HG03565 (cell line): ENCODE measurements at regions not wholly inside any gene's neighbourhood (a gene's known extent, or its start where the extent isn't known, plus 50 kb on each side); places are given as distances from the start of the nearest gene placed in this dataset.

Experiments used
- ATAC-seq: cut with Tn5 transposase; IDR thresholded peaks from one replicate; pipeline ENCODE4 v1.9.1; 2021; ENCODE audit warnings: mild to moderate bottlenecking, moderate library complexity; ENCODE audit not compliant: unreplicated experiment

DNA sequence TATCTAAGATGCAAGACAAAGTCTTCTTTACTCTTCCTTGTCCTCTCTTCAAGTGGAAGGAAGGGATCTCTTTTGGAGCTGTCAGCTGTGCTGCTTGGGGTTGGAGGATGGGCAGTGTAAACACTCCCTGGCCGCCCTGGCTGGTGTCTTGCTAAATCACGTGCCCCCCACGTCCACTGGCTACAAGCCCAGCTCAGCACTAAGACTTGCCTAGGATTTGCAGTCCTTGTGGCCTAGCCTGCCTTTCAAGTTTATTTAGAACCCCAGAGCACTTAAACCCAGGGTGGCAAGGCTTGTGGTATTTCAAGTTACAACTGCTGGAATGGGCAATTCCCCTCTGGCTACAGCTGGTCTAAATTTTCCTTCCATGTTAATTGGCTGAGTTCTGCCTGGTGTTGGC, 272.4 kb upstream of the MYO3A start:
- no peak for ATAC-seq

DNA sequence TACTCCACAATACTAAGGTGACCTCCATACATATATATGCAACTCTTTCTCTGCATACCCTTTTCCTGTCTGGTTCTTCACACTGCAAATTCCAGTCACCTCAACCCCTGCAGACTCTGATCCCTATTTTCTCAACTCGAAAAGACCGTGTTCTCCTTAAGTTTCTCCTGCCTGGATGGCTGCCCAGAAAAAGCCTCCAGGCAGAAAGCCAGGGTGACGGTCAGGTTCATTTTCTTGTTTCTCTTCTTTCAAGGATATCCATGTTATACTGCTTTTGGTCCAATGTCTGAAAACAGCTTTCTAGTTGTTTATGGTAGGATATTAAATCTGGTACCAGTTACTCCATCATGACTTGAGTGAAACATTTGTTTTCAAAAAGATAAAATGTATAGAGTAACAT, 267.8 kb upstream of the MYO3A start:
- no peak for ATAC-seq

DNA sequence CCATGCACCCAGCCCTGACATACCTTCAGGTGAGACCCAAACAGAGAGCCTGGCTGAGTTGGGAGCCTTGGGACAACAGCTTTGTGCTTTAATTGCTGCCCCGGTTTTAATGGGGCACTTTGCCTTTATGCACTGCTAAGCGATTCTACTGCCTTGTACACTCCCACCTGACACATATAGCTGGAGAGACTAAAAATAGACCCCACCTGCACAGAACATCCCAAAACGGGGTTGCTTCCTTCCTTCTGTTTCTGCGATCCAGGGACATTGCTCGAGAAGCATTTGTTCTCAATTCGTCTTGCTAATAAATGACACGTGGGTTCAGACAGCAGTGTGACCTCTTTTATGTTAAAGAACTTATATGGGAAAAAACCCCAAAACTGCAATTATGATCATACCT, 258.8 kb upstream of the MYO3A start:
- ATAC-seq: no peak

DNA sequence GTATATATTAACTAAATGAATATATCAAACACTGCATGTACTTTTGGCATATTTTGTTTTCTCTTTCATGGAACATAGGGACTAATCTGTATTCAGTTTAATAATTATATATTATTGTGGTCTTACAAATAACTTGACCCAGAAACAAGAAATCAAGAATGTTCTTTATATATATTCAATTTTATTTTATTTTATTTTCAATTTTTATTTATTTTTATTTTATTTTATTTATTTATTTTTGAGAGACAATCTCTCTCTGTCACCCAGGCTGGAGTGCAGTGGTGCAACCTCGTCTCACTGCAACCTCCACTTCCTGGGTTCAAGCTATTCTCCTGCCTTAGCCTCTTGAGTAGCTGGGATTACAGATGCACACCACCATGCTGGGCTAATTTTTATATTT, 258.4 kb upstream of the MYO3A start:
- no peak for ATAC-seq

DNA sequence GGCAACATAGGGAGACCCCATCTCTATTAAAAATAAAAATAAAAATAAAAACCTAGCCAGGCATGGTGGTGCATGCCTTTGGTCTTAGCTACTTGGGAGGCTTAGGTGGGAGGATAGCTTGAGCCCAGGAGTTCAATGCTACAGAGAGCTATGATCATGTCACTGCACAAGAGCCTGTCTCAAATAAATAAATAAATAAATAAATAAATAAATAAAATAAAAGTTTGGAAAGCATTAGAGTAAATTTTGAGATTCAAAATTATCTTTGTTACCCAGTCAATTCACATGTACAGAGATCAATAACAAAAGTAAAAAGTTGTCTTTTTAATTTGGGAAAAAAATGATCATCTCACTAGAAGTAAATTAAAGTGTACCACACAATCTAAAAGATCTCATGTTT, 255.8 kb upstream of the MYO3A start:
- ATAC-seq: no peak

DNA sequence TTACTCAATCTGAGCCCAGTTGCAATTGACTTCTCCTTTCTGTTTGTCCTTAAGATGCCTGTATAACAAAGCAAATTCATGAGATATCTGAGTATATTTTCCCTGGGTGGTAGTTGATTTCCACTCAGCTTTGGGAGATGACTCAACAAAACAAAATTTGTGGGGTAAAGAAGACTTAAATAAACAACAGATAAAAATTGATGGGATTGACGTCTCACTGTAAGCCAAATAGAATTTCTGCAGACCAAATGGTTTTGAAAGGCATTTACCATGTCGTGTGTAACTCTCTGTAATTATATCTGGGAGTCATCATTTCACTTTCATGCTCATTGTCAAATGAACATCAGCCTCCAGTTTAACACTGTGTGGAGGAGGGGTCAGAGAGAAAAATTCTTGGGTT, 255.4 kb upstream of the MYO3A start:
- ATAC-seq: no peak

DNA sequence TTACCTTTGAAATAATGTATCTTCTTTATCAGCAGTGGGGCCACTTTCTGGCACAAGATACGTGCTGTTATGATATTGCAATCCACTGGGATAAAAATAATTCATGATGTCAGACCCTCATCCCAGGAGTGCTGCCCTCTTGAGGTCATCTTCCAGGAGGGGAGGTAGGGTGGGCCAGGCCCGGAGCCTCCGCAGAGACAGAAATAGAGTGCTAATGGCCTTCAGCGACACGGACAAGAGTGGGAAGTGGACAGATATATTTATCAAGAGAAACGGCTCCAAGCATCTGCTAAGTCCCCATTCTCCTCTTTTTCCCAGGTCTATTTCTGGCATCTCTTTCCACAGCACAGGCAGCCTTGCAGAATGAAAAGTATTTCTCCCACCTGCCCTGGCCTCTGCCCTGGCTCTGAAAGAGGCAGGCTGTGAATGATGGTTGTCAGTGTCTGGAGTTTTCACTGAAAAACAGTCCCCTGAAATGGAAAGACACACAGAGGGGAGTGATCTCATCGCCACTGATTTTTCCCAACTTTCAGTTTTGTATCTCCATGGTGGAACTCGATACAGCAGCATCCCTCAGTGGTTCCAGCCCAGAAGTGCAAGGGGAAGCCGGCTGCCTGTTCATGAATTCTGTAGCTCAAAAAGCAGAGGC, 251.7 kb upstream of the MYO3A start:
- ATAC-seq: no peak

DNA sequence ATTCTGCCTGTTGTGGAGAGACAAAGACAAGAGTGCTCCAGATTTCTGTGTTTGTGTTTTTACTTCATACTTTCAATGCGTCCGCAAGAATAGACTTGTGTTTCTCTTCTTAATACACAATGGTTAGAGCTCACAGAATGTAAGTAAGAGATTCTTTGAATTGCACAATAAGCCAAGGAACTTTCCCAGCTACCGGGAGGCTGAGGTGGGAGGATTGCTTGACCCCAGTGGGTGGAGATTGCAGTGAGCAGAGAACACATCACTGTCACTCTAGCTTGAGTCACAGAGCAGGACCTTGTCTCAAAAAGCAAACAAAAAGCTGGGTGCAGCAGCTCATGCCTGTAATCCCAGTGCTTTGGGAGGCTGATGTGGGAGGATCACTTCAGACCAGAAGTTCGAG, 250.7 kb upstream of the MYO3A start:
- ATAC-seq: no peak

DNA sequence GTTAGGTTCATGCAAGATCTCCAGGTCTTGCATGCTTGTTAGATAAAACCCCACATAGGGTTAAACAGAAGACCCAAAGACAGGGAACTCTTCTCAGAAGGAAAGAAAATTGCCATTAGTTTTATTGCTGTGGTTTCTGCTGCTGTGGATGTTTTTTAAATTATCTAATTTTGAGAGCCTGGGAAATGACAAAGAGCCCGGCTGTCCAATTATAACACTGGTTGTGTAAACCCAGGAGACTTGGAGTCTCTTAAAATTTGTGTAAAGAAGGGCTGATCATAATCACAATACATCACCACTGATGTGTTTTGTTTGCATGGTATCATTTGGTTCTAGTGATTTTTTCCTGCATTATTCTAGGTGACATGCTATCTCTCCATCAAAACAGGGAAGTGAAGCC, 246.5 kb upstream of the MYO3A start:
- ATAC-seq: no peak

DNA sequence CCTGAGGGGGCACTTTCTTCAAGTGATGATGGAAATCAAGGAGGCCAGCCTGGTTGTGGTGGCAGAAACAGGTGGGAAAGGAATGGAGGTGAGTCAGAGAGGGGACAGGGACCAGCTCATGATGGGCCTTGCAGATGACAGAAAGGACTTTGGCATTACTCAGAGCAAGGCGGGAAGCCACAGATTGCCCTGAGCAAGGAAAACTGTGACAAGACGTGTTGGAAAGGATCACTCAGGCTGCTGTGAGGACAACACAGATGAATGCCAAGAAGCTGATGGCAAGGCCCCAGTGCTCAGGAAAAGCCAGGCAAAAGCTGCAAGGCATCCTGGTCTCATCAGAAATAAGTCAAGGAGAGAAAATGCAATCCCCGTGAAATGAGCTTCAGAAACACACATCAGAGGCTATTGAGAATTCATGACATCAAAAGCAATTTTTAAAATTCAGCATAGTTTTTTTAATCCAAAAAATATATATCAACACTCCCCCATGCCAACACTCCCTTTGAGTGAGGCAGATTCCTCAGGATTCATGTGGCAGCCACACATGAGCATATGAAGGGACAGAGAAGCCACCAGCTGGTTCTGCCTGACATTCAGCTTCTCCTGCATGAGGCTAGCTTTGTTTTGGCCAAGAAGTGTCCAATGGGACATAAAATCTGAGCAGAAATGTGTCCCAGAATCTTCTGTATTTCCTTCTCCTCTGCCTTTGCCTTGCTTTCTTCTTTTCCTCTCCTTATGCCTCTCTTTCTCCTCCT, 244.5 kb upstream of the MYO3A start:
- no peak for ATAC-seq

DNA sequence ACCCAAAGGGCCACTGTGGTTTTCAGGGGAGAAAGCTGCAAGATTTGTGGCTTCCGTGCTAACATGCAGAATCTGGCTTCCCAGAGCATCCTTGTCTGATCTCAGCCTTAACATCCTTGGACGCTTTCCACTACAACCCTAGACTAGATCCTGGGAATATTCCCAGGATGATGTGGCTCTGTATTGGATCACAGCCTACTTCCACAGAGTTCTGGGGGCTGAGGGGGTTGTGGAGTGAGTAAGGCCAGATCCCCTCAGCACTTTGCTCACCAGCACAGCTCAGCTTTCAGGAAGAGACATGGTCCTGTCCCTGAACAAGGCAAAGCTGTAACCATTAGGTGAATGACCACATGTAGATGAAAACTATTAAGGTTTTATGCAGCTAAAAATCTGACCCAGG, 241.3 kb upstream of the MYO3A start:
- ATAC-seq: no peak

DNA sequence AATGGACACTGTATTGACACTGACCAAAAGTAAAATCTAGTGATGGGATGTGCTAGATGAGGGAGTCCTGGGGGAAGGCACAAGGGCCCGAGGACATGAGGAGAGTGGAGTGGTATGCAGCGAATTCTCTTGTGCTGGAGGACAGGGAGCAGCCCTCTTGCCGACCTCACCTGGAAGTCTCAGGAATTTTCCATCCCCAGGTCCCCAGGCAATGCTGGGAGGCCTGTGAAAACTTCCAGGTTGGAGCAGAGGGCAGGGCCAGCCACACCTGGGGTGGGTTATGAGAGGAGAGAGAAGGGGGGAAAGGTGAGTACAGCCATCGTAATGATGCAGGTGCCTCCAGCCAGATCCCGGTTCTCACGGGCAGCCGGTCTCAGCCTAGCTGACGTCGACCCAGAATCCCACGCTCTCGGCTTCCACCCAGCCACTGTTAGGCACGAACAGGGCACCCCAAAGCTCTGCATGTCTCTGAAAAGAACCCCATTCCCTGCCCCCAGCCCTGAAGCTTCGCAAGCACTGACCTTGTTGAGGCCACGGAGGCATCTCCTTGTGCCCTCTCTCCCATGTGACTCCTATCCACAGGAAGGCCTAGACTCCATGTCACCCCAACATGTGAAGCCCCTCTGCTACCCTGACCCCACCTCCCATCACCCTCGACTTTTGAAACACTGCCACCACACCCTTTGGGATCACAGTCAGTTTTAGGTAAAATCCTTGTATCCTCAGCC, 239.7 kb upstream of the MYO3A start:
- no peak for ATAC-seq

DNA sequence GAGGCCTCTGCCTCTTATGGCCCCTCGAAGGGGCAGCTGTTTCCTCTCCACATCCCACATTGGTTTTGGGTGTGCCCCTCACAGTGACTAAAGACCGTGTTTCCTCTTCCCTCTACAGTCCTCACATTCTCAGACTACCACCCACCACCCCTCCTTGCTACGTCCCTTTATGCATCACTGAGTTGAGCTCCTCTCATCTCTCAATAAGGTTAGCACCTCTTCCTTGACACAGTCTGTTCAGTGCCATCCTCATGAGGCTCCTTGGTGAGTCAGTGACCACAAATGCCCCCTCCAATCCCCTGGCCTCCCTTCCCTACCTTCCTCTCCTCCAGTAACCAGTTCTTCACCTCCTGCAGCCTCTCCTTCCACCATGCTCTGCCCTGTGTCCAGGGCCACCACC, 239.1 kb upstream of the MYO3A start:
- ATAC-seq: no peak

DNA sequence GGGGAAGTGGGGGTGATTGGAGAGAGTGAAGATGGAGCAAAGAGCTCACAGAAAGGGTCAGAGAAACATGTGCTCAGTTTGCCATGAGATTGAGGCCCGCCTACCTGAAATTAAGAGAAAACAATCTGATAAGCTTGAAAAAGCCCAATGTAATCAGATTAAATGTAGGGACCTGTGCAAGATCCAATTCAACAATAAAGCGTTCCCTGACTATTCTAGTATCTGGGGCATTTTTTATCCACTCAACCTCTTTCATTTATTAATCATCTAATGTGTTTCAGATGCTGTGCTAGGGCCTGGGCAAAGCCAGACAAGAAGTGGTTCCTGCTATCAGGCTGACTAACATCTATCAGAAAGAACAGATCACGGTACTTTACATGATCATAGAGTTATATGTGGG, 238.4 kb upstream of the MYO3A start:
- no peak for ATAC-seq

DNA sequence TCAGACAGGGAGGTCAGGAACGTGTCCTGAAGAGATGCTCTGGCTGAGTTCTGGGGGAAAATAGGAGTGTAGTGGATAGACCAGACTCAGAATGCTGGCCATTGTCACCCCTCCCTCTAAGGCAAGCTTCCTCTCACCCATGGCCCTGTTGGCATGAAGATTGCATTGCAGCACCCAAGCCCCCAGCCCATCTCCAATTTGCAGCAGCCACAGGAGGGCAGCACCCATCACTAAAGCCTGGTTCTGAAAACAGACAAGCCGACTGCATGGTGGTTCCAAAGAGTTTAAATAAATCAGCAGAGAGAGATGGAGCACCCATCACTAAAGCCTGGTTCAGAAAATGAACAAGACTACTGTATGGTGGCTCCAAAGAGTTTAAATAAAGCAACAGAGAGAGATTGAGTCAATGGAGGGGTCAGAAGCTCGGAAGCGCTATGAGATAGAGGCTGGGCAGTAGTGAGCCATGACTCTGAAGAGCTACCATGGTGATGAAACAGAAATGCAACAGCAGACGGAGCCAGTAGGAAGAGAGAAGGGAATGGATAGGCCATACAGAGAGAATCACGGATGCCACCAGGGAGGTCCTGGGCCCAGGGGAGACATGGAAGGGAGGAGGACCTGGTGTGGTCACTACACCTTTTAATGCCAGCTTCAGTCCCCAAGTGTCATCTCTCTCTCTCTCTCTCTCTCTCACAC, 237.9 kb upstream of the MYO3A start:
- ATAC-seq: no peak

DNA sequence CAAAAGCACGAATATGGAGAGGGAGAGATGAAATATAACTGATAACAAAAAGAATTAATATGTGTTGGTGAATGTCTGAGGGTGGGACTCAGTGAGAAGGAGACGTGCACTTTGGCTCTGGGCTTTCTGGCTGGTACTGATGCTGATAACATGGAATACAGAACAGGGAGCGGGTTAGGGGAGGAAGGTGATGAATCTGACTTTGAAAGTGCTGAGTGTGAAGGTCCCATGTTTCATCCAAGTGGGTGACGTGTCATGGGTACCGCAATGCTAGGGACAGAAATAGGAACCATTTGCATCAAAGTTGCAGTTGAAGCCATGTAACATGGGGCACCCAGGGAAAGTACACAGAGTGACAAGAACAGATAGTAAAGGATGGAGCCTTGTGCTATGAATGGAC, 236.6 kb upstream of the MYO3A start:
- no peak for ATAC-seq

DNA sequence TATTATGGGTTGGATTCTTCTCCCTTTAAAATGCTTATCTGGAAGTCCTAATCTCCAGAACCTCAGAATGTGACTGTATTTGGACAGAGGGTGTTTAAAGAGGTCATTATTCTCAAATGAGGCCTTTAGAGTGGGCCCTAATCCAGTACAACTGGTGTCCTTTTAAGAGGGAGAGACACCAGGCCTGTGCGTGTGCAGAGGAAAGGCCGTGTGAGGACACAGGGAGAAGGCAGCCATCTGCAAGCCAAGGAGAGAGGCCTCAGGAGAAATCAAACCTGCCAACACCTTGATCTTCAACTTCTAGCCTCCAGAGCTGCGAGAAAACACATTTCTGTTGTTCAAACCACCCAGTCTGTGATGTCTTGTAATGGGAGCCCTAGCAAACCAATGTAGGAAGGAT, 235.4 kb upstream of the MYO3A start:
- ATAC-seq: no peak

DNA sequence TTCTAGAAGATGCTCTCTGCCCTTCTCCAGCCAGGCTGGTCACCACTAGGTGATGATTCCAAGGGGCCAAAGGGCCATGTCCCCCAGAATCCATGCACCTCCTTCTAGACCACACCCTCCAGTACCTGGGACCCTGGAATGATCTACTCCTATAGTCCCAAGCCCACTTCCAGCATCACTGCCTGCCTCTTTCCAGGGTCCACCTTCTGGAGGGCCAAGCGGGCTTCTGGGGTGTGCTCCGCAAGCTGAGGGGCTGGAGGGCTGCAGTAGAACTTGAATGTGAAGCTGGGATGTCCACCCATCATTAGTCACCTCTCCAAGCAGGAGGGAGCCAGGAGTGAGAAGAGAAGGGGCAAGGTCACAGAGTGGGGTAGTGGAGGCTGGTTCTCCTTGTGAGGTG, 234.4 kb upstream of the MYO3A start:
- no peak for ATAC-seq

DNA sequence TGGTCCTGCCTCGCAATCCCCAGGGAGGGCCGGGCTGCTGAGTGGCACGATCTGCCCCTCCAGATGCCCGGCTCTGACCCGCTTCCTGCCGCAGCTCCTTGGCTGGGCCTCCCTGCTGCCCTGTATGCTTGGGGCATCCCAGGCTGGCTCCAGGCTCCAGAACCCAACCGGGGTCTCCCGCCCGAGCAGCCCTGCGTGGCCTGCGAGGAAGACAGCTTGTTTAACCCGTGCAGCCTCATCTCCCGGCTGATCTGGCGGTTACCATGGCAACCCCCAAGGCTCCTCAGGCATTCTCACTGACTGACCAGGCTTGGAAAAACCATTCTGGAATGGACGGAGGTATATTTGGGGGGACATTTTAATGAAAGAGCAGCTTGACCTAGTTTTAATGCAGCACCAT, 232.4 kb upstream of the MYO3A start:
- ATAC-seq: no peak

DNA sequence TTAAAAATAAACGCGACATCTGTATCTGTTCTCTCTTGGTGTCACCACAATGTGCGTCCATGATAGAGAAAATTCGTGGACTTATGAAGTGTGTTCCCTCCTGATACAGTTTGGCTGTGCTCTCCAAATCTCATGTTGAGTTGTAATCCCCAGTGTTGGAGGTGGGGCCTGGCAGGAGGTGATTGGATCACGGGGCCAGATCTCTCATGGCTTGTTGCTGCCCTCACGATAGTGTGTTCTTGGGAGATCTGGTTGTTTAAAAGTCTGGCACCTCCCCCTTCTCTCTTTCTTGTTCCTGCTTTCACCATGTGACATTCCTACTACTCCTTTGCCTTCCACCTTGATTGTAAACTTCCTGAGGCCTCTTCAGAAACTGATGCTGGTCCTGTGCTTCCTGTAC, 229.4 kb upstream of the MYO3A start:
- no peak for ATAC-seq

DNA sequence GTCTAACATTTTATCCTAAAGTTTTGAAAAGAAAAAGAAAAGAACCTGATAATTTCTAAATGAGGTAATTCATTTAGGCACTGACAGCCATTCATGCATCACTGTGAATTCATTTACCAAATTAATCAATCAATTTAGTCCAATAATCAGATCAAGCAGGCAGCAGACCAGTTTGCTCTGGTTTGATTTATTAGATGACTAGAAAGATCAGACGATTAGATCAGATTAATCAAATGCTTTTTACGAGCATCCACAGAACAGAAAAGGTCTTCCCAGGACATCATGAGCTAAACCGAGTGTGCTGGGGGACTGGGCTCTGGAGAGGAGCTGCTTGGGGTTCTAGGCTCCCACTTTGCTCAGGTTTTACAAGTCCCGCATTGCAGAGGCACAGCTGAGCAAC, 226.5 kb upstream of the MYO3A start:
- ATAC-seq: no peak
